Activated T-cell treated with anti-CD3 and anti-CD28 coated beads, Interleukin-2, amount 50 U/mL, for 72 hours (primary cell): ENCODE measurements at regions not wholly inside any gene's neighbourhood (a gene's known extent, or its start where the extent isn't known, plus 50 kb on each side); places are given as distances from the start of the nearest gene placed in this dataset.

Experiments
- ATAC-seq, 2 donors: fragments of 150-1000 bp; cut with Tn5 transposase; replicated peaks in 1 of 2; 2 replicates each; pipeline ENCODE4 v1.10.0; 2021; ENCODE audit warnings: moderate library complexity in 2 of 2, mild to moderate bottlenecking in 1 of 2
- DNase-seq, 2 donors: peaks; one replicate each; pipeline ENCODE4 v3.0.0; 2021 to 2022; ENCODE audit warnings: mixed read lengths in 1 of 2
- H3K27ac Mint-ChIP-seq: one replicate; pipeline ENCODE4 v1.8.0; 2022; ENCODE audit warnings: mild to moderate bottlenecking, moderate library complexity, mixed read lengths
- H3K27me3 Mint-ChIP-seq: one replicate; pipeline ENCODE4 v1.8.0; 2022; ENCODE audit warnings: low read depth, mixed read lengths
- H3K36me3 Mint-ChIP-seq, 2 donors: one replicate each; pipeline ENCODE4 v1.8.0; 2022; ENCODE audit warnings: mixed read lengths in 2 of 2, mild to moderate bottlenecking in 1 of 2; ENCODE audit not compliant: insufficient read depth in 2 of 2
- H3K4me1 Mint-ChIP-seq: one replicate; pipeline ENCODE4 v1.8.0; 2022; ENCODE audit warnings: low read depth, mixed read lengths
- H3K4me3 Mint-ChIP-seq, 2 donors: one replicate each; pipeline ENCODE4 v1.8.0; 2022; ENCODE audit warnings: mild to moderate bottlenecking in 2 of 2, mixed read lengths in 2 of 2, moderate library complexity in 2 of 2
- H3K9me3 Mint-ChIP-seq, 2 donors: one replicate each; pipeline ENCODE4 v1.8.0; 2022; ENCODE audit warnings: mixed read lengths in 2 of 2

GRCh38 chr2:8267048-8267447, 414.8 kb upstream of the ID2 start:
- no peaks in the 10 kb centered on the region for H3K36me3 Mint-ChIP-seq
- H3K4me1 Mint-ChIP-seq = peaks cover 11% of the 10 kb centered on the region
- H3K27me3 Mint-ChIP-seq = peaks cover 12% of the 10 kb centered on the region
- H3K27ac Mint-ChIP-seq = no peak overlapping the region
- H3K4me3 Mint-ChIP-seq = no peak overlapping the region
- H3K9me3 Mint-ChIP-seq = peaks cover 1 to 6% of the 10 kb centered on the region in 2 donors
- ATAC-seq = no peak
- DNase-seq = no peak

GRCh38 chr2:8267721-8268120, 414.1 kb upstream of the ID2 start:
- H3K27ac Mint-ChIP-seq = no peak overlapping the region
- peaks cover 15% of the 10 kb centered on the region for H3K27me3 Mint-ChIP-seq
- ATAC-seq (no peak), DNase-seq (no peak)
- peaks cover 11% of the 10 kb centered on the region for H3K4me1 Mint-ChIP-seq
- H3K4me3 Mint-ChIP-seq = no peak overlapping the region
- H3K36me3 Mint-ChIP-seq = no peaks in the 10 kb centered on the region
- H3K9me3 Mint-ChIP-seq = peaks cover 3 to 6% of the 10 kb centered on the region in 2 donors

- peaks cover 6% of the 10 kb centered on the region for H3K4me1 Mint-ChIP-seq
- H3K27ac Mint-ChIP-seq = no peak overlapping the region
- H3K36me3 Mint-ChIP-seq = no peaks in the 10 kb centered on the region
- peaks cover 15% of the 10 kb centered on the region for H3K27me3 Mint-ChIP-seq
- H3K4me3 Mint-ChIP-seq = no peak overlapping the region
- H3K9me3 Mint-ChIP-seq = peaks cover 3 to 6% of the 10 kb centered on the region in 2 donors
- ATAC-seq = no peak
- no peak for DNase-seq
Observed at GRCh38 chr2:8268172-8268783, 413.6 kb upstream of the ID2 start.

GRCh38 chr2:8270699-8271098, 411.2 kb upstream of the ID2 start:
- H3K27ac Mint-ChIP-seq = no peak overlapping the region
- no peaks in the 10 kb centered on the region for H3K4me1 Mint-ChIP-seq
- no peak for DNase-seq
- H3K9me3 Mint-ChIP-seq = peaks cover 3 to 6% of the 10 kb centered on the region in 2 donors
- no peak for ATAC-seq
- H3K27me3 Mint-ChIP-seq = peaks cover 15% of the 10 kb centered on the region
- no peak overlapping the region for H3K4me3 Mint-ChIP-seq
- peaks cover 0 to 1% of the 10 kb centered on the region in 2 donors for H3K36me3 Mint-ChIP-seq

- no peak for ATAC-seq
Observed at GRCh38 chr2:8271461-8271860, 410.4 kb upstream of the ID2 start.

GRCh38 chr2:8276026-8276425, 405.8 kb upstream of the ID2 start:
- H3K4me1 Mint-ChIP-seq = peaks cover 8% of the 10 kb centered on the region
- ATAC-seq = no peak

More at GRCh38 chr2:8271461-8271860, 410.4 kb upstream of the ID2 start:
- Mint-ChIP-seq H3K4me3 (no peak overlapping the region), H3K36me3 (peaks cover 1 to 4% of the 10 kb centered on the region in 2 donors), H3K4me1 (no peaks in the 10 kb centered on the region), H3K27me3 (peaks cover 15% of the 10 kb centered on the region), H3K9me3 (peaks cover 3 to 6% of the 10 kb centered on the region in 2 donors), H3K27ac (no peak overlapping the region)
- no peak for DNase-seq

GRCh38 chr2:8277921-8278571, 403.8 kb upstream of the ID2 start:
- ATAC-seq (no peak), DNase-seq (no peak)
- H3K4me1 Mint-ChIP-seq = peaks cover 8% of the 10 kb centered on the region
- peak overlapping the region in 1 of 2 donors; percentile 33 for H3K4me3 Mint-ChIP-seq
- no peak overlapping the region for H3K27ac Mint-ChIP-seq
- H3K9me3 Mint-ChIP-seq = peaks cover 0 to 1% of the 10 kb centered on the region in 2 donors
- peaks cover 3 to 8% of the 10 kb centered on the region in 2 donors for H3K36me3 Mint-ChIP-seq
- peaks cover 12% of the 10 kb centered on the region for H3K27me3 Mint-ChIP-seq

More at GRCh38 chr2:8276026-8276425, 405.8 kb upstream of the ID2 start:
- Mint-ChIP-seq H3K4me3 (no peak overlapping the region), H3K36me3 (peaks cover 3 to 8% of the 10 kb centered on the region in 2 donors), H3K9me3 (peaks cover 3 to 6% of the 10 kb centered on the region in 2 donors), H3K27me3 (peaks cover 25% of the 10 kb centered on the region), H3K27ac (no peak overlapping the region)
- no peak for DNase-seq

- peaks cover 12% of the 10 kb centered on the region for H3K27me3 Mint-ChIP-seq
- peaks cover 8% of the 10 kb centered on the region for H3K4me1 Mint-ChIP-seq
- H3K36me3 Mint-ChIP-seq = peaks cover 3 to 8% of the 10 kb centered on the region in 2 donors
- H3K9me3 Mint-ChIP-seq = peaks cover 0 to 1% of the 10 kb centered on the region in 2 donors
- DNase-seq = no peak
- H3K4me3 Mint-ChIP-seq = peak overlapping the region in 1 of 2 donors; percentile 33
- ATAC-seq = no peak
- H3K27ac Mint-ChIP-seq = no peak overlapping the region
Observed at GRCh38 chr2:8278709-8279354, 403.0 kb upstream of the ID2 start.

- Mint-ChIP-seq H3K27me3 (peaks cover 12% of the 10 kb centered on the region), H3K36me3 (peaks cover 3 to 8% of the 10 kb centered on the region in 2 donors), H3K9me3 (peaks cover 0 to 1% of the 10 kb centered on the region in 2 donors), H3K4me1 (peaks cover 8% of the 10 kb centered on the region), H3K27ac (no peak overlapping the region), H3K4me3 (no peak overlapping the region)
- no peak for ATAC-seq
- DNase-seq = no peak
Observed at GRCh38 chr2:8279506-8279905, 402.4 kb upstream of the ID2 start.

GRCh38 chr2:8281234-8281633, 400.6 kb upstream of the ID2 start:
- H3K4me3 Mint-ChIP-seq = peak overlapping the region in 1 of 2 donors; percentile 9
- ATAC-seq = no peak
- H3K36me3 Mint-ChIP-seq = peaks cover 1 to 6% of the 10 kb centered on the region in 2 donors
- peaks cover 0 to 1% of the 10 kb centered on the region in 2 donors for H3K9me3 Mint-ChIP-seq
- DNase-seq = no peak
- H3K27me3 Mint-ChIP-seq = peaks cover 12% of the 10 kb centered on the region
- H3K4me1 Mint-ChIP-seq = peaks cover 13% of the 10 kb centered on the region
- H3K27ac Mint-ChIP-seq = no peak overlapping the region

GRCh38 chr2:8281950-8282857, 399.7 kb upstream of the ID2 start:
- peaks cover 16% of the 10 kb centered on the region for H3K27me3 Mint-ChIP-seq
- DNase-seq (no peak), ATAC-seq (peak in 1 of 2 donors; percentile 81)
- H3K4me3 Mint-ChIP-seq = peak overlapping the region; percentile 52 to 82
- peaks cover 0 to under 1% of the 10 kb centered on the region in 2 donors for H3K36me3 Mint-ChIP-seq
- H3K9me3 Mint-ChIP-seq = peaks cover 0 to under 1% of the 10 kb centered on the region in 2 donors
- H3K4me1 Mint-ChIP-seq = peaks cover 13% of the 10 kb centered on the region
- no peak overlapping the region for H3K27ac Mint-ChIP-seq

GRCh38 chr2:8282858-8283252, 399.0 kb upstream of the ID2 start:
- no peak overlapping the region for H3K27ac Mint-ChIP-seq
- H3K27me3 Mint-ChIP-seq = peaks cover 20% of the 10 kb centered on the region
- H3K9me3 Mint-ChIP-seq = no peaks in the 10 kb centered on the region
- peaks cover 4 to 5% of the 10 kb centered on the region in 2 donors for H3K36me3 Mint-ChIP-seq
- peaks cover 13% of the 10 kb centered on the region for H3K4me1 Mint-ChIP-seq
- DNase-seq = no peak
- H3K4me3 Mint-ChIP-seq = no peak overlapping the region
- ATAC-seq = peak in 1 of 2 donors; percentile 35
